HUES6 (cell line): ENCODE measurements at regions not wholly inside any gene's neighbourhood (a gene's known extent, or its start where the extent isn't known, plus 50 kb on each side); places are given as distances from the start of the nearest gene placed in this dataset.

Source experiments
- H3K27ac ChIP-seq: 2 replicates; pipeline ENCODE4 v1.7.0; 2013; ENCODE audit warnings: low read depth, mild to moderate bottlenecking, low read length, inconsistent platforms
- H3K27me3 ChIP-seq: 2 replicates; pipeline ENCODE4 v1.6.1; 2013; ENCODE audit warnings: low read length; ENCODE audit not compliant: control insufficient read depth, insufficient read depth
- H3K36me3 ChIP-seq: 2 replicates; pipeline ENCODE4 v1.6.1; 2013; ENCODE audit warnings: low read length; ENCODE audit not compliant: control insufficient read depth, insufficient read depth
- H3K4me1 ChIP-seq: 2 replicates; pipeline ENCODE4 v1.6.1; 2013; ENCODE audit warnings: low read length; ENCODE audit not compliant: control insufficient read depth, insufficient read depth
- H3K4me3 ChIP-seq: 2 replicates; pipeline ENCODE4 v1.5.1; 2013; ENCODE audit warnings: low read depth, low read length
- H3K9ac ChIP-seq: one replicate; pipeline ENCODE4 v1.6.1; 2013; ENCODE audit warnings: mild to moderate bottlenecking, low read length
- H3K9me3 ChIP-seq: 2 replicates; pipeline ENCODE4 v1.6.1; 2013; ENCODE audit warnings: low read depth, low read length; ENCODE audit not compliant: control insufficient read depth, insufficient read depth

- H3K27ac ChIP-seq, result no peak overlapping the region
These were observed 236.3 kb downstream of the BAMBI start for GRCh38 chr10:28913436-28914237.

GRCh38 chr10:28914701-28915100 is 237.4 kb downstream of the BAMBI start:
- H3K36me3 ChIP-seq, result no peaks in the 10 kb centered on the region
- no peak overlapping the region for H3K4me3 ChIP-seq
- H3K9me3 ChIP-seq, result no peaks in the 10 kb centered on the region
- H3K27ac ChIP-seq, result no peak overlapping the region
- no peaks in the 10 kb centered on the region for H3K4me1 ChIP-seq
- no peaks in the 10 kb centered on the region for H3K27me3 ChIP-seq
- H3K9ac ChIP-seq, result no peak overlapping the region

More at GRCh38 chr10:28913436-28914237, 236.3 kb downstream of the BAMBI start:
- Histone ChIP-seq H3K4me1 (no peaks in the 10 kb centered on the region), H3K36me3 (no peaks in the 10 kb centered on the region), H3K27me3 (no peaks in the 10 kb centered on the region), H3K9ac (no peak overlapping the region), H3K4me3 (no peak overlapping the region), H3K9me3 (no peaks in the 10 kb centered on the region)

- no peaks in the 10 kb centered on the region for H3K36me3 ChIP-seq
- no peak overlapping the region for H3K27ac ChIP-seq
These were observed 238.8 kb downstream of the BAMBI start for GRCh38 chr10:28915989-28916588.

GRCh38 chr10:28920091-28920490 is 242.8 kb downstream of the BAMBI start:
- H3K27me3 ChIP-seq, result 0 out of 2 replicates have a peak, but pooled peaks cover 8% of the 10 kb centered on the region

More at GRCh38 chr10:28915989-28916588, 238.8 kb downstream of the BAMBI start:
- H3K4me1 ChIP-seq, result no peaks in the 10 kb centered on the region
- no peak overlapping the region for H3K4me3 ChIP-seq
- no peaks in the 10 kb centered on the region for H3K9me3 ChIP-seq
- H3K9ac ChIP-seq, result no peak overlapping the region
- H3K27me3 ChIP-seq, result no peaks in the 10 kb centered on the region

GRCh38 chr10:28922127-28922526 is 244.8 kb downstream of the BAMBI start:
- Histone ChIP-seq H3K9me3 (no peaks in the 10 kb centered on the region), H3K4me3 (no peak overlapping the region), H3K36me3 (no peaks in the 10 kb centered on the region), H3K27ac (no peak overlapping the region), H3K27me3 (0 out of 2 replicates have a peak, but pooled peaks cover 8% of the 10 kb centered on the region), H3K4me1 (peaks cover 10% of the 10 kb centered on the region), H3K9ac (no peak overlapping the region)

More at GRCh38 chr10:28920091-28920490, 242.8 kb downstream of the BAMBI start:
- H3K27ac ChIP-seq, result no peak overlapping the region
- H3K4me3 ChIP-seq, result no peak overlapping the region
- no peaks in the 10 kb centered on the region for H3K9me3 ChIP-seq
- no peak overlapping the region for H3K9ac ChIP-seq
- no peaks in the 10 kb centered on the region for H3K36me3 ChIP-seq
- peaks cover 4% of the 10 kb centered on the region; the same call in 1 of the 2 replicates for H3K4me1 ChIP-seq

- Histone ChIP-seq H3K27ac (no peak overlapping the region), H3K27me3 (0 out of 2 replicates have a peak, but pooled peaks cover 8% of the 10 kb centered on the region), H3K9me3 (no peaks in the 10 kb centered on the region), H3K4me3 (no peak overlapping the region), H3K36me3 (no peaks in the 10 kb centered on the region), H3K4me1 (peaks cover 10% of the 10 kb centered on the region), H3K9ac (no peak overlapping the region)
These were observed 245.5 kb downstream of the BAMBI start for GRCh38 chr10:28922861-28923260.

- H3K4me3 ChIP-seq, result peak overlapping the region; percentile 42
- peaks cover 3% of the 10 kb centered on the region; the same call in 1 of the 2 replicates for H3K9me3 ChIP-seq
- H3K4me1 ChIP-seq, result peaks cover 10% of the 10 kb centered on the region
- no peaks in the 10 kb centered on the region for H3K36me3 ChIP-seq
- H3K9ac ChIP-seq, result peak overlapping the region; percentile 25
- no peak overlapping the region for H3K27ac ChIP-seq
- 0 out of 2 replicates have a peak, but pooled peaks cover 8% of the 10 kb centered on the region for H3K27me3 ChIP-seq
These were observed 247.4 kb downstream of the BAMBI start for GRCh38 chr10:28924717-28925116.

GRCh38 chr10:28925121-28925663 is 247.9 kb downstream of the BAMBI start:
- Histone ChIP-seq H3K27me3 (0 out of 2 replicates have a peak, but pooled peaks cover 8% of the 10 kb centered on the region), H3K4me3 (peak overlapping the region; percentile 42), H3K9me3 (peaks cover 3% of the 10 kb centered on the region; the same call in 1 of the 2 replicates), H3K36me3 (no peaks in the 10 kb centered on the region), H3K27ac (no peak overlapping the region), H3K9ac (peak overlapping the region; percentile 25), H3K4me1 (peaks cover 10% of the 10 kb centered on the region)

- Histone ChIP-seq H3K9ac (no peak overlapping the region), H3K36me3 (no peaks in the 10 kb centered on the region), H3K4me3 (no peak overlapping the region), H3K27me3 (0 out of 2 replicates have a peak, but pooled peaks cover 8% of the 10 kb centered on the region), H3K9me3 (peaks cover 3% of the 10 kb centered on the region; the same call in 1 of the 2 replicates), H3K4me1 (peaks cover 10% of the 10 kb centered on the region), H3K27ac (no peak overlapping the region)
These were observed 249.6 kb downstream of the BAMBI start for GRCh38 chr10:28926932-28927331.

- H3K9ac ChIP-seq, result no peak overlapping the region
- H3K27me3 ChIP-seq, result 0 out of 2 replicates have a peak, but pooled peaks cover 5% of the 10 kb centered on the region
- peaks cover 7% of the 10 kb centered on the region; the same call in 1 of the 2 replicates for H3K9me3 ChIP-seq
- no peaks in the 10 kb centered on the region for H3K36me3 ChIP-seq
- H3K4me3 ChIP-seq, result no peak overlapping the region
- no peak overlapping the region for H3K27ac ChIP-seq
- peaks cover 10% of the 10 kb centered on the region for H3K4me1 ChIP-seq
These were observed 251.2 kb downstream of the BAMBI start for GRCh38 chr10:28928484-28928883.
